Transverse colon (tissue), 4 donors: ENCODE measurements at regions not wholly inside any gene's neighbourhood (a gene's known extent, or its start where the extent isn't known, plus 50 kb on each side); places are given as distances from the start of the nearest gene placed in this dataset.

Experiments
- DNase-seq: peaks from one replicate; pipeline ENCODE4 v3.0.0-alpha.2; 2019
- H3K27ac ChIP-seq, 4 donors: fragments of 200-600 bp; sonication (generic); 2 replicates each; pipeline ENCODE4 v1.5.1; 2016 to 2018; ENCODE audit warnings: inconsistent platforms in 4 of 4
- H3K27me3 ChIP-seq: fragments of 200-600 bp; sonication (generic); 2 replicates; pipeline ENCODE4 v1.5.1; 2017; ENCODE audit warnings: inconsistent platforms
- H3K36me3 ChIP-seq, 4 donors: fragments of 200-600 bp; sonication (generic); 2 replicates each; pipeline ENCODE4 v1.5.1; 2017 to 2019; ENCODE audit warnings: inconsistent platforms in 4 of 4
- H3K4me1 ChIP-seq, 4 donors: fragments of 200-600 bp; sonication (generic); 2 replicates each; pipeline ENCODE4 v1.5.1; 2017 to 2020; ENCODE audit warnings: inconsistent platforms in 4 of 4
- H3K4me3 ChIP-seq, 4 donors: fragments of 200-600 bp; sonication (generic); 1 replicate in 1 of 4; 2 replicates in 3 of 4; pipeline versions ENCODE4 v1.5.1 to v1.6.1; 2017 to 2019; ENCODE audit warnings: inconsistent platforms in 4 of 4
- H3K9me3 ChIP-seq, 2 donors: fragments of 200-600 bp; sonication (generic); 2 replicates each; pipeline ENCODE4 v1.5.1; 2017 to 2019; ENCODE audit warnings: inconsistent platforms in 2 of 2
- CTCF ChIP-seq, 5 experiments: fragments of 200-600 bp in 3 of 5; fragments of 450-650 bp in 2 of 5; sonication (generic) in 3 of 5; IDR thresholded peaks; 1 replicate in 2 of 5; 2 replicates in 3 of 5; pipeline ENCODE4 v1.5.1; 2016 to 2017; ENCODE audit warnings: antibody characterized with exemption in 5 of 5, inconsistent platforms in 3 of 5, mild to moderate bottlenecking in 2 of 5, moderate library complexity in 1 of 5
- EP300 ChIP-seq: sonication (generic); formaldehyde crosslinking; IDR thresholded peaks from one replicate; pipeline ENCODE4 v1.6.1; 2017; ENCODE audit warnings: antibody characterized with exemption, low read depth
- POLR2A ChIP-seq: fragments of 450-650 bp; IDR thresholded peaks from one replicate; pipeline ENCODE4 v1.6.1; 2016; ENCODE audit warnings: antibody characterized with exemption, mild to moderate bottlenecking, moderate library complexity
- POLR2AphosphoS5 ChIP-seq, 3 donors: sonication (generic); formaldehyde crosslinking; IDR thresholded peaks; one replicate each; pipeline ENCODE4 v1.6.1; 2016; ENCODE audit warnings: antibody characterized with exemption in 3 of 3
- WGBS, 2 donors: methylation state at CpG; one replicate each; pipeline ENCODE4 v1.1.5; 2018; ENCODE audit warnings: low coverage in 1 of 2; 5-methylcytosine and 5-hydroxymethylcytosine counted together
- in situ Hi-C, 4 donors: fragments of 200-750 bp; cut with MboI; loops; one replicate each; pipeline versions ENCODE4 v1.15.0 to v1.15.1; 2017; ENCODE audit warnings: low sequenced_read_pairs in 3 of 4, low pct_ligation_motif_present in 1 of 4, low pct_unique_long_range_greater_than_20kb in 1 of 4
- intact Hi-C: fragments of 100-400 bp; cut with DNase I; formaldehyde crosslinking; loops from one replicate; pipeline ENCODE4 v1.15.1; 2023; ENCODE audit warnings: low total_unique reads

DNA sequence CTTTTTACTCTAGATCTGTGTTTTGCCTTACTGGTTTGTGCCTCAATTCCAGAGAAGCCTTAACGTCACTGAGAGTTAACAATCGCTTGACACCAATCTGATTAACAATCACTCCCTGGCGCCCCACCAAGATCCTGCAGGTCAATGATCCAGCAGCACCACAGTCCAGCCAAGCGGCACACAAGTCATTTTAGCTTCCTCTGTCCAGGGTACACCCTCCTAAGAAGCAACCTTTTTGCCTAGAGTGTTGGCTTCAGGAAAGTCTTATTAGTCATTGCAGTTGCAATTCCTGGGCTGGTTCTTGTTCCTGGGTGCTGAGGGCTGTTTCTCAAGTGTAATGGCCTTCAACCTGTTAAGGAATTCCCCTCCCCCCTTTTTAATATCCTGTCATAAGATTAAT is 323.0 kb upstream of the USP25 start:
- 85 to 100% methylated on average over 3 to 4 of the region's 4 CpGs for WGBS, 2 donors
- in situ Hi-C loops = no loop called here
- H3K9me3 ChIP-seq = peaks cover 0 to 3% of the 10 kb centered on the region in 2 donors
- intact Hi-C loops = no loop called here
- no peak overlapping the region for H3K27ac ChIP-seq
- H3K27me3 ChIP-seq = no peaks in the 10 kb centered on the region
- no peak for DNase-seq
- no peak overlapping the region for H3K4me3 ChIP-seq
- no peaks in the 10 kb centered on the region for H3K4me1 ChIP-seq
- TF ChIP-seq POLR2AphosphoS5 (IDR thresholded peaks at IDR 0.05) (no peak), CTCF (IDR thresholded peaks at IDR 0.05) (no peak), POLR2A (no peak), EP300 (no peak)
- no peaks in the 10 kb centered on the region for H3K36me3 ChIP-seq

GRCh38 chr21:15407585-15407984 is 322.2 kb upstream of the USP25 start:
- Histone ChIP-seq H3K27me3 (no peaks in the 10 kb centered on the region), H3K36me3 (no peaks in the 10 kb centered on the region), H3K4me3 (no peak overlapping the region), H3K4me1 (no peaks in the 10 kb centered on the region), H3K9me3 (peaks cover 0 to 3% of the 10 kb centered on the region in 2 donors), H3K27ac (no peak overlapping the region)
- intact Hi-C loops (no loop called here), in situ Hi-C loops (no loop called here)
- no peak for TF ChIP-seq POLR2AphosphoS5 (IDR thresholded peaks at IDR 0.05)
- TF ChIP-seq EP300 = no peak
- no peak for TF ChIP-seq CTCF (IDR thresholded peaks at IDR 0.05)
- TF ChIP-seq POLR2A = no peak
- WGBS, 2 donors = 79 to 91% methylated on average over 3 to 5 of the region's 5 CpGs
- DNase-seq = no peak

- in situ Hi-C loops = no loop called here
- WGBS, 2 donors = 65 to 85% methylated on average over 2 of the region's 2 CpGs
- TF ChIP-seq EP300 (no peak), POLR2A (no peak), POLR2AphosphoS5 (IDR thresholded peaks at IDR 0.05) (no peak), CTCF (IDR thresholded peaks at IDR 0.05) (no peak)
Observed at GRCh38 chr21:15408089-15408488, 321.7 kb upstream of the USP25 start.

DNA sequence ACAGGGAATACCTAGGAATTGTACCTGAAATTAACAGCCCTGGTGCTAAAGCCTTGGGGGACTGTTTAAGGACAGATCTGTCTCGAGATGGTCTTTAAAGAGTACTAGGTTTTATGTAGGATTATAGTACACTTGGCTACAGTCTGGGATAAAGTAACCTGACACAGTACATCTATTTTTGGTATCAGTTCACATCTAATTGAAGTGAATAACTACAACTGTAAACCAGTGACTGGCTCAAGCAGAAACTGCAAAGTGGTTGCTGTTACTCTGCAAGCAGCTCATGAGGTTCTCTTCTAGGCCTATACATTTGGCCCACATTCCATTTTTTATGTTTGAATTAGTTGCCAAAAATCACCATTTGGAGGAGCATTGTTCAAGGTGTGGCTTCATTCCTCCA is 320.8 kb upstream of the USP25 start:
- WGBS, 2 donors = 71 to 81% methylated on average over 1 of the region's 1 CpG
- Histone ChIP-seq H3K4me1 (no peaks in the 10 kb centered on the region), H3K36me3 (no peaks in the 10 kb centered on the region), H3K27me3 (no peaks in the 10 kb centered on the region), H3K4me3 (no peak overlapping the region), H3K27ac (no peak overlapping the region), H3K9me3 (no peaks in the 10 kb centered on the region)
- in situ Hi-C loops (no loop called here), intact Hi-C loops (no loop called here)
- DNase-seq = no peak
- TF ChIP-seq CTCF (IDR thresholded peaks at IDR 0.05) (no peak), POLR2AphosphoS5 (IDR thresholded peaks at IDR 0.05) (no peak), POLR2A (no peak), EP300 (no peak)

More at GRCh38 chr21:15408089-15408488, 321.7 kb upstream of the USP25 start:
- Histone ChIP-seq H3K9me3 (peaks cover 0 to under 1% of the 10 kb centered on the region in 2 donors), H3K4me3 (no peak overlapping the region), H3K36me3 (no peaks in the 10 kb centered on the region), H3K4me1 (no peaks in the 10 kb centered on the region), H3K27me3 (no peaks in the 10 kb centered on the region), H3K27ac (no peak overlapping the region)
- DNase-seq = no peak
- intact Hi-C loops = no loop called here
